Testis (tissue), 2 donors: ENCODE measurements at regions not wholly inside any gene's neighbourhood (a gene's known extent, or its start where the extent isn't known, plus 50 kb on each side); places are given as distances from the start of the nearest gene placed in this dataset.

ENCODE experiments used
- CTCF ChIP-seq, 3 experiments: fragments of 450-650 bp in 2 of 3; fragments of 200-600 bp in 1 of 3; sonication (generic) in 1 of 3; IDR thresholded peaks; one replicate each; pipeline ENCODE4 v1.5.1; 2016 to 2019; ENCODE audit warnings: antibody characterized with exemption in 3 of 3, mild to moderate bottlenecking in 2 of 3, moderate library complexity in 1 of 3
- POLR2A ChIP-seq: fragments of 450-650 bp; IDR thresholded peaks from one replicate; pipeline ENCODE4 v1.6.1; 2017; ENCODE audit warnings: antibody characterized with exemption, mild to moderate bottlenecking, moderate library complexity

DNA sequence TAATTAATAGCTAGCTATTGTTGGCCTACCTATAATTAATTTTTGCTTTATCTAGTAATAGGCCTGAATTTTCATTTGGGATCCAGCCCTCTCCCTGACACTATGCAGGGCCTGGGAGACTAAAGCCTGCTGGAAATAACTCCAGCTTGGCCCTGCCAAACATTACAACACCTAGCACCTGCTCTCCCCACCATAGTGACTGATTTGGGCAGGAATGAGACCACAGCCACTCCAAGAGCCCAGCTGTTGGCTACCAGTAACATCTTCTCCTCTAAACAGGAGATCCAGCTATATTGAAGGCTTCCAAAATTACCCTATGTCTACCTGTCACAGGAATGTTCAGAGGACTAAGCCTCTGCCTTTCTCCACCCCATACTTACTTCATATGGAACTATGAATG lies 225.1 kb downstream of the IDS start:
- TF ChIP-seq CTCF (IDR thresholded peaks at IDR 0.05) (no peak), POLR2A (no peak)
